GM18517 (cell line): ENCODE measurements at regions not wholly inside any gene's neighbourhood (a gene's known extent, or its start where the extent isn't known, plus 50 kb on each side); places are given as distances from the start of the nearest gene placed in this dataset.
"Not testable (repeated sequence)": the region's sequence is repeated elsewhere in the genome, so short reads cannot be mapped to it uniquely, and the experiment has no call there.

Source experiments
- ATAC-seq: cut with Tn5 transposase; IDR thresholded peaks from one replicate; pipeline ENCODE4 v1.9.1; 2021; ENCODE audit warnings: mild to moderate bottlenecking, moderate library complexity; ENCODE audit not compliant: unreplicated experiment

DNA sequence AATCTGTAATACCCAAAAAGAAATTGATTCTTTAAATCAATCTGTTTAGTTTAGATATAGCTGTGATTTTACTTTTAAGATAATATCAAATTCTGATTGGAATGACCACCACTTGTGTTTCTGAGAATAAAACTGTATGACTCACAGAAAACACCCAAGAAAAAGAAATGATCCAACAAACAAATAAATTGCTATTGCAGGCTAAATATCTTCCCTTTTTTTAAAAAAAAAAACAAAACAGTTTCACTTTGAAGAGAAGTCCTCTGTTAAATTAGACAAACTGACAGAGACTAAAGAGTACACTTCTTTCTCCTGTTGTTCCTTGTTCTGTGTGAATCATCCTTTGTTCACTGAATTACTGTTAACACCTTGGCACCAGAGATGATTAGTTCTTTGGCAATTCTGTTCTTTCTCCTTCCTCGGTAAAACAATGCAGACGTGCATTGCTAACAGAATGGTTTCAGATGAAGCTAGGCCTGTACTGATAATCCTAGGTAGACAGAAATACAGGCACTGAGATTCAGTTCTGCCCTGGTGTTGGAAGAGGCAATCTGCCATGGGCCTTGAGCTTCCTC is 895.2 kb upstream of the CITED2 start:
- ATAC-seq, result no peak

DNA sequence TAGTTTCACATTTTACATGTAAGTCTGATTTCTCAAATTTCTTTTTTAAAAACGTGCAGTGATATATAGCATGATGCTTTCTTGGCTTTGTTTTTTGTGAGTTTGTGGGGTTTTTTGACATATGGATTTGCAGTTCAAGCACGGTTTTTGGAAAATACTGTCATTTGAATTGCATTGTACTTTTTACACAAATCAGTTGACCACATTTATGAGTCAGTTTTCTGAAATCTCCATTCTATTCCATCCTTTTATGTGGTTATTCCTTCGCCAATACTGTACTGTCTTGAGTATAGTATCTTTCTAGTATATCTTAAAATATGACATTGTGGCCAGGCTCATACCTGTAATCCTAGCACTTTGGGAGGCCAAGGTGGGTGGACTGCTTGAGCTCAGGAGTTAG is 890.0 kb upstream of the CITED2 start:
- ATAC-seq, result no peak

DNA sequence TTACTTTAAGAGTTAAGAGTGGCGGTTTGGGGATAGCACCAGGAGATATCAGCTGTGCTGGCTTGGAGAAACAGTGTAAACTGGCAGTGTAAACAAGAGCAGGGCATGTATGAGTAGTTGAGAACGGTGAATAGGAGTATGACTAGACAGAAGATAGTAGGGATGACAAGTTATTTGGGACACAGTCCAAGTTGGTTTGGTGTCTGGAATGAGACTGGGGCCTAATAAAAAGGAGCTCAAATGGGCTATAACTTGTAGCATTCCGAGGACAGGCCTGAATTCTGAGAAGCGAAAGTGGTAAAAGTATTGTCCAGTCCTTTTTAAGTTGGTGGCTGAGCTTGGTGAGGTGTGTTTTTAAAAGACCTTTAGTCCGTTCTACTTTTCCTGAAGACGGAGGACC is 883.9 kb upstream of the CITED2 start:
- not testable (repeated sequence) for ATAC-seq

DNA sequence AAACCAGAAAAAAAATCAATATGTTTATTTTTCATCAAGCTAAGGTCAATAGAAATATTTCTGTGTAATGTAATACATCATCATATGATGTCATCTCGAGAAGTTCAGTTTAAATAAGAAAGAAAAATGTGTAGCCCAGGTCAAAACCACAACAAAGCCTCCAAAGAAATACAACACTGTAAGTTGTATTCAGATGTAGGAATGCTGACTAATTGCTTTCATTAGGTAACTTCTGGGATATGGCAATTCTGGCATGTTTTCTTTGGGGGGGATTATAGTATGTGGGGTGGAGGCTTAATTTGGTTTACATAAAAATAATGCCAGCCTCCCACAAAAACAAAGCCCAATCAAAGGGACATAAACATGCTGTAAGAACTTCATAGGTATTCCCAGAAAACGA is 881.8 kb upstream of the CITED2 start:
- ATAC-seq, result no peak

DNA sequence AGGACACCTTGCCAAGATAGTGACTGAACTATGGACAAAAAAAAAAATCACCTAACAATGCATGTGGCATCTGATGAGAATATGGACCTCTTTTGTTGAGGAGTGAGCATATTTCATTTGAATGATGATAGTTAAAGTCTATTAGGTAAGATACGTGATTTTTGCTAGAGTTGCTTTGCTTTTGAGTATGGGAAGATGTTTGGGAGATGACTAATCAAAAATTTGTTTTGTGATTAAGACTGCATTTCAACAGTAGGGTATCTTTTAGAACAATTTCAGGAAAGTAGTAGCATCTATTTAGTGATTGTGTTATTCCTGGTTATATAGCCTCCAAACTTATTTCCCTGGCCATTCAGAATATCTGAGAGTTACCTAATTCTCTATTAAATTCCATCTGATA is 878.6 kb upstream of the CITED2 start:
- ATAC-seq, result no peak

DNA sequence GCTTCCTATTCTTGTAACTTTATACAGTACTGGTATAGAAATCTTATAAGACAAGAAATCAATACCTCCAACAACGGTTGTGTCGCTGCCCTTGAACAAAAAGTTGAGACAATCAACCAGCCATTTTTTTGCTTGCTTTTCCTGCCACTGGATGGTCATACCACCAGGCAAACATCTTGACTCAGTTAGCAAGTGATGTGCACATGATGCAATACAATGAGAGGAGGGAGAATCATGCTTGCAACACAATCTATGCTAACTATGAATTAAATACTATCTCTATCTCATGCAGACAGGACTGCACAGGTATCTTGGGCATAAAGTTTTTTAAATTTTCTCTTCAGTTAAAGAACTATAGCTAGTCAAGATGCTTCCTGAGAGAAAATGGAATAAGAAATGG is 877.7 kb upstream of the CITED2 start:
- no peak for ATAC-seq

DNA sequence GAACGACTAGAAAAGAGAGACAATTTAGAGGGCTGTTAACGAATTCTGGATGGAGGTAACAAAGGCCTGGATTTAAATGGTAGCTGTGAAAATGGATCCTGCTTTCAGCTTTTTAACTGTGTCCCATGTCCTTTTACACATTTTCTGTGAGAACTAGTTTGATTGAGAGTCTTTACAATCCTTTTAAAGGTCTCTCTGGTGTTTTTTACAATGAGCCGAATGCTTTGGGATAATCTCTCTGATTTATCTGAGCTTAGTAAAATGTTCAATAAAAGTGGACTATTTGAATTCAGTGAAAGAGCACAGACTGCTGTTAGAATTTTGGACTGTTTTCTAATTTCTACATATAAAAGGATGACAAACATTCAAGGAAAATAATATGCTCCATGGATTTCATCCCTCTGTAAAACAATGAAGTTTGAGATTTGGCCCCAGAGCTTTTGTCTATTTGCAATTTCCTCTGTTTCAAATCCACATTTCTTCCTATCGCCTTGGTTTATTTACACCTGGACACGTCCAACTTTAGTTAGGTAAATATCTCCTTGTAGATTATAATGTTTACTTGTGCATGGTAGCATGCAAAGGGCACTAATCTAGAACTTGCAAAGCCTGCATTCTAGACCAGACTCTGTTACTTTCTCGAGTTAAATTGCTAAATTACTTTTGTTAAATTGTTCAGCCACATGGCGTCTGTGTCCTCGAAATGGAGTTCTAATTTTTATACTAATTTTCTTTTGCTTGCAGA is 871.0 kb upstream of the CITED2 start:
- ATAC-seq, result no peak

DNA sequence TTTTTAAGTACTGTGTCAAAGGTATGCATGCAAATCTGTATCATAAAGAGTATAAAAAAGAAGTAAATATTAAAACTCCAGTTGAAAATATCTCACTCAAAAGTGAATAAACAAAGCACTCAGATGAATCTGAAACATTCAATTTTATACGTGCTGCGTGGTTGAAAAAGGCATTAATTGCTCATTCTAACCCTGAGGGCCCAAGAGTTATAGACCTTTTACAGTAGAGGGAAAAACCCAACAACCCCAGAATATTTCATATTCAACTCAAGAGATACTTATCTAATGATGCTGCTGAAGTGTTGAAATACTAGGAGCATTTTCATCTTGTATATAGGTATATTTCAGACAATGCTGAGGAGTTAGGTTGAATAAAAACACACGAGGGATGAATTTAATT is 862.8 kb upstream of the CITED2 start:
- no peak for ATAC-seq

DNA sequence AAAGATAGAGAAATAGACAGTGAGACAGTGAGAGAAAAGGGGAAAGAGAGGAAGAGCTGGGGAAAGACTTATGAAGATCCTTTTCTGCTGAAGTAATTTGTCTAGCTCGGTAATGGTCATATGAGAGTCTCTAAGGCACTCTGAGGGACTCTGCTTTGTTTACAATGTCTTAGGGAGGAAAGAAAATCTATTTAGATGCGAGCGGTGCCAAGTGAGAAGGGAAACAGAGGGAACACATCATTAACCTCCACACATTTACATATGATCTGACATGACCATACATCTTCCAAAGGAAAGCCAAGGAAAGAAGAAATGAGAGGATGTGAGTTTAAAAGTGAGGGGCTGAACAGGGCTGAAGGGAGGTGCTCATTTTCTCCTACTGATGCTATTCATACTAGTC is 862.3 kb upstream of the CITED2 start:
- ATAC-seq, result no peak

DNA sequence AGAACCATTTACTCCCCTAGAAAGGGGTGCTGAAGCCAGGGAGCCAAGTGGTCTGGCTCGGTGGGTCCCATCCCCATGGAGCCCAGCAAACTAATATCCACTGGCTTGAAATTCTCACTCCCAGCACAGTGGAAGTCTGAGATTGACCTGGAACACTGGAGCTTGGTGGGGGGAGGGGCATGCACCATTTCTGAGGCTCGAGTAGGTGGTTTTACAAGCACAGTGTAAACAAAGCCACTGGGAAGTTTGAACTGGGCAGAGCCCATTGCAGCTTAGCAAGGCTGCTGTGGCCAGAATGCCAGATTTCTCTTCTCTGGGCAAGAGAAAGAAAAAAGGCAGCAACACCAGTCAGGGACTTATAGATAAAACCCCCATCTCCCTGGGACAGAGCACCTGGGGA is 855.8 kb upstream of the CITED2 start:
- no peak for ATAC-seq

DNA sequence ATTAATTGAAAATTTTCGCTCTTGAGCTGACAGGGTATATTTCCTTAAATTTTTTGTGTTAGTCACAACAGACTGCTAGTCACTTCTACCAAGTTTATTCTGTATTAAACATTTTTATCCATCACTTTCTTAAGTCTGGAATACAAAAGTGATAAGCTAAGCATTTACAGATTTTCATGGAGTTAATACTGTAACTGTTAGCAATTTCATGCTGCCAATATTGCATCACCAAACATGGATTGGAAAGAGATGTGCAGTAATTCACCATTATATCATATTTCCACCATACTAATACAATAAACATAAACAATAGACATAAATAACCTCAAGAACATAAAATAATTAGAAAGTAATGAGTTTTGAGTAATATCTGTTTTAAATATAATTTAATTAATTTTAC is 854.0 kb upstream of the CITED2 start:
- ATAC-seq, result no peak

DNA sequence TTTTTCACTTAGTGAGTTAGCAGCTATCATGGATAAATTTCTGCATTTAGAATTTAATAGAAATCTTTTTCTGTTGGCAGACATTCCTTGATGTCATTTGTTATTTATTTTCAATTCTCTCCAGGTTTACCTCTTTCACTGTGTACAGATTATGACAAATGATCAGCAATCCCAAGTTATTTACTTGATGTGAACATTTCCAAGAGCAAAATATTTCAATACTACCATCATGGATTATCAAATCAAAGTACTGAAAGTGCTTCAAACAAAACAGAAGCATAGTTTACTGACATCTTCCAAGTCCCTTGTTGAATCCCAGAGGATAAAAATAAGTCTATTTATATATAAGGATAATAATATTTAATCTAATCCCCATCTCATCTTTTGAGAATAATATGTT is 852.2 kb upstream of the CITED2 start:
- ATAC-seq, result no peak

DNA sequence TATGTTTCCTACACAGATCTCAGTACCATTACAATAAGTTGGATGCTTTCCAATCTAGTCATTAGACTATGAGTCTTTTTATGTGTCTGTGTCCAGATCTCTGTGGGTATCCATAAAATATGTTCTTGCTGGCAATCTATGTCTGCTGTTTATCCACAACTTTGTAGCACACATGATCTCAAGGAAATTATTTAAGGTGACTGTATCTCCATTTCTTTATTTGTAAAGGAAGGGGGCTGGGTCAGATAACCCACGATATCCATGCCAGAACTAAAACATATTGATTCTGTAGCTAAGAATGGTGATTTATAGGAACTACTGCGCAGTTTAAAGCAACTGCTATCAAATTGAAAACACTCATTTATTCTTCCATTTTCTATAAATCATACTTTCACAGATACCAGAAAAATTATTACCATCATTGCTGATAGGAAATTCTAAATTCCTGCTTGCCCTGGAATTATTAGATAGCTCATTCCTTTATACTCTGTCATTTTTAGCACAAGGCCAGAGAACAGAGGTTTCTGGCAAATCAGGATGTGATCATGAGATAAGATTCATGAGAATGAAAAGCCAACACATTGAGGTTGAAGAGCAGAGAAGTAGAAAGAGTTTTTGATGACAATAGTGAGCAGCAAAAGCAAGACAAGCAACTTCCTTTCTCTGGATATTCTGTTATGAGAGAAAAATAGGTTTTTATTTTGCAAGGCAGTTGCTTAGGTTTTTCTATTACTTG is 851.4 kb upstream of the CITED2 start:
- ATAC-seq, result no peak

DNA sequence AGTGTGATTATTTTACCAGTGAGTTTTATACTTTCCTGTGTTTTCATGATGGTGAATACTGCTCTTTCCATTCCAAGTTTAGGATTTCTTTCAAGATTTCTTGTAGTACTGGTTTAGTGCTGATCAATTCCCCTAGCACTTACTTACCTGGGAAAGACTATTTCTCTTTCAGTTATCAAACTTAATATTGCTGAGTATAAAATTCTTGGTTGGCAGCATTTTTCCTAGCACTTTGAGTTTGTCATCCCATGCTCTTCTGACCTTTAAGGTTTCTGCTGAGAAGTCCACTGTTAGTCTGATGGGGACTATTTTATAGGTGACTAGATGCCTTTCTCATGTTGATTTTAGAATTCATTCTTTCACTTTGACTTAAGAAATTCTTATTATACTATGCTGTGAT is 842.8 kb upstream of the CITED2 start:
- no peak for ATAC-seq

DNA sequence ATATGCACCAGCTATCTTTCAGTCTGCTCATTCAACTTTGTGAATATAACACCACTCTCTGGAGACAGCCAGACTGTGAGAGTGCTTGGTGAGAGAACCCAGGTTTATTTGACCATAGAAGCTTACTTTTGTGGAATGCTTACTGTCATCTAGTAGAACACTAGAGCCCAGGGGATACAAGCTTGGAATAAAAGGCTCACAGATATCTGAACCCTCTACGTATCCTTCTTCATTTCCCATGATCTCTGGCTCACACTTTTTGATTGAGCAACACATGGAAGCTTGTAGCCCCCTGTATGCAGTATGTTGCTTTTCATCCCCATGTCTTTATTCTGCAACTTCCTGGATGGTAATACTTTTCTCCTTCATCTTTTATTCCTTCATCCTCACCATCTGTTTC is 835.3 kb upstream of the CITED2 start:
- no peak for ATAC-seq

DNA sequence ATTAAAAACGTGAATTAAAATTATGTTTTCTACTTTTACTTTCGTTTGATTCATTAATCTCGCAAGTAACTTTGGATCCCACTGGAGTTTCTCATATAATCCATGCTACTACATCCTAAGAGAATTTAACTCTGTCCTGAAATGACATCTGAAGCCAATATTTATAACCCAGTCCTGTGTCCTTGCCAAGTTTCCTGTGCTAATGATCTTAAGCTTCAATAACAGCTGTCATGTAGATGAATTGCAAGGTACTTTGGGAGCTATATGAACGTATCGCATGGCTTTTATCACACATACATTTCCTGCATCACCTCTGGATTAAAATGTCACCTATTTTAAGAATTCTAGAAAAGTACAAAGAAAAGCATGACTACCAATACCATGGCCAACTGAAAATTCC is 833.8 kb upstream of the CITED2 start:
- ATAC-seq, result no peak

DNA sequence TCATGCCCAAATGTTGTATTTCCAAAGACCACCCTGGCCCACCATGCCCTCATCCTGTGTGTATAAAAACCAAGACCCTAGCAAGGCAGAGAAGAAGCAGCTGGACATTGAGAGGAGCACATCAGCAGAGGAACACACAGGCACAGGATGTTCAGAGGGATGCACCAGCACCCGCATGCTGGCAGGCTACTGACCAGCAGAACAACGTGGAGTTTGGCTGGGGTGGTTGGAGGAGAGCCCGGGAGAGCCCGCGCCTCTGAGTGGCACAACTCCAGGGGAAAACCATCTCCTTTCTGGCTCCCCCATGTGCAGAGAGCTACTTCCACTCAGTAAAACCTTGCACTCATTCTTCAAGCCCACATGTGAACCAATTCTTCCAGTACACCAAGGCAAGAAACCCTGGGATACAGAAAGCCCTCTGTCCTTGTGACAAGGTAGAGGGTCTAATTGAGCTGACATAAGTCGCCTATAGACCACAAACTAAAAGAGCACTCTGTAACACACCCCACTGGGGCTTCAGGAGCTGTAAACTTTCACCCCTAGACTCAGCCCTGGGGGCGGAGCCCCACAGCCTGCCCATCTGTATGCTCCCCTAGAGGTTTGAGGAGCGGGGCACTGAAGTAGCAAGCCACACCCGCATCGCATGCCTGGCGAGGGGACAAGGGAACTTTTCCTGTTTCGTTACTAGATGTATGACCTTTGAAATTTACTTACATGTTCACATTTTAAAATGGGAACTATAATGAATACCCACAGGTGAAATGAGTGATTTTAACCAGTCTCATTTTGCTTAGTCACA is 831.5 kb upstream of the CITED2 start:
- no peak for ATAC-seq

DNA sequence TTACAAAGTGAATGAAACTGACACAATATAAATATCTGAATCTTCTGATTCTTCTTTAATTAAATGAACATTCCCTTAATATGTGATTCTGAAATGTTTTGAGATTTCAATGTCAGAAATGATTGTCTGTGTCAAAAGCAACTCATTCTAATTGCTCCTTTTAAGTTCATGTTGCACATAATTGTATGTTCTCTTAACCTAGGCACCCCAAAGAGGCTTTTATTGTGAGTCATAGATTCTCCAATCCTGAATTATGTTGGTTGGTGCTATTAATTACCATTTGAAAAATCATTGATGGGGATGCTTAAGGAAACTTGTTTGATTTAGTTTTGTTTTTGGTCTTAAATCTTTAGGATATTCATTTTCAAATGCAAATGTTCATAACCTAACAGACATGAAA is 829.7 kb upstream of the CITED2 start:
- no peak for ATAC-seq

DNA sequence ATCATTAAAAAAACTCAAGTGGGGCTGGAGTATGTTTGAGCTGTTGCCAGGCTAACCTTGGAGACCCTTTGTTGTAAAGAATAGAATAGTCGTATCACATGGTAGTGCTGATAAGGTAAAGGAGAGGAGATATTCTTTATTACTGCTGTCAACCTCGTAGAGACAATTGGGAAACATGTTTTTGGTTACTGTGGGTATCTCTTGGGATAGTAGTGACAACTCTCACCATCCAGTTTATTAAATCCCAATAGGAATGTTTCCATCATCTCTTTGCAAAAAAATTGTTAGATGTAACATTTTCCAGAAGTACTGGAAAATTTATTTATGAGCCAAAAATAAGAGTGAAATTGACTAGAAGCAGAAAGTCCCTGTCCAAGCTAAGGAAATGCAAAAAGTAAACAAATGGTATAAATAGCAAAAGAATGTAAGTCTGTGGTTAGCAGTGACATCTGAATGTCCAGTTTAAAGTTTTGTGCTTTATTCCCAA is 829.3 kb upstream of the CITED2 start:
- no peak for ATAC-seq

DNA sequence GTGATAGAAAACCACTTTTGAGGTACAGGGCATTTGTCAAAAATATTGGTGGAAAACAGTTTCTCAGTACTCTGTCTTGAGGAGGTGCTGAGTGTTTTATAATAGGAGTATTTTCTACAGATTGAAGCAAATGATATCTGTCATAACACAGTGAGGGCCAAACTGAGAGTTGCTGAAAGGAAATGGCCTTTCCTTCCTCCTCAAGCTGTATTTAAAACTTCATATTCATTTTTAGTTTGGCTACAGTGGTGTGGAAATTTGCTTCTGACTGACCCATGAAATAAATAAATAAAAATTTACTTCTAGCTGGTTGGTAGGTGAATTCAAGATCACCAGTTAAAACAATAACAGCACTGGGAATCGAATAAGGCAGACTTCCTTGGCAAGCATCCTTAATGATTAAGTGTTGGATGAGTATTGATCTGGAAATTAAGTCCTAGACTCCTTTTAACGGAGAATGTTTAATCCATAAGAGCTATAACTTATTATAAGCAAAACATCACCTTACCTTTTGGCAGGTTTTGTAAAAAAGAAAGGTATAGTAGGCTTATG is 828.6 kb upstream of the CITED2 start:
- ATAC-seq, result no peak
